IPS-20b (cell line): ENCODE measurements at regions not wholly inside any gene's neighbourhood (a gene's known extent, or its start where the extent isn't known, plus 50 kb on each side); places are given as distances from the start of the nearest gene placed in this dataset.

Experiments used
- H3K27ac ChIP-seq: one replicate; pipeline ENCODE4 v1.5.1; 2013; ENCODE audit warnings: low read length
- H3K27me3 ChIP-seq: 2 replicates; pipeline ENCODE4 v1.6.1; 2013; ENCODE audit warnings: mild to moderate bottlenecking, low read length, inconsistent platforms; ENCODE audit not compliant: insufficient read depth
- H3K36me3 ChIP-seq: 2 replicates; pipeline ENCODE4 v1.6.1; 2013; ENCODE audit warnings: low read depth, mild to moderate bottlenecking, inconsistent platforms, low read length, moderate library complexity; ENCODE audit not compliant: insufficient read depth
- H3K4me1 ChIP-seq: 2 replicates; pipeline ENCODE4 v1.6.1; 2013; ENCODE audit warnings: mild to moderate bottlenecking, control low read depth, inconsistent platforms, low read length, moderate library complexity; ENCODE audit not compliant: insufficient read depth
- H3K4me3 ChIP-seq: 2 replicates; pipeline ENCODE4 v1.5.1; 2013; ENCODE audit warnings: mild to moderate bottlenecking, low read length, inconsistent platforms
- H3K9ac ChIP-seq: 2 replicates; pipeline ENCODE4 v1.6.1; 2013; ENCODE audit warnings: low read depth, mild to moderate bottlenecking, inconsistent platforms, low read length, moderate library complexity
- H3K9me3 ChIP-seq: 2 replicates; pipeline ENCODE4 v1.6.1; 2013; ENCODE audit warnings: mild to moderate bottlenecking, low read depth, low read length, inconsistent platforms; ENCODE audit not compliant: insufficient read depth

- Histone ChIP-seq H3K27me3 (no peaks in the 10 kb centered on the region), H3K4me1 (peaks cover 8% of the 10 kb centered on the region; the same call in 1 of the 2 replicates), H3K36me3 (no peaks in the 10 kb centered on the region), H3K9ac (no peak overlapping the region), H3K9me3 (no peaks in the 10 kb centered on the region), H3K27ac (no peak overlapping the region), H3K4me3 (0 out of 2 replicates have a peak overlapping the region, but pooled peaks have one; percentile 8)
Measured at GRCh38 chr3:55292360-55292759, 194.7 kb downstream of the WNT5A start.

GRCh38 chr3:55288657-55289056, 198.4 kb downstream of the WNT5A start:
- H3K27ac ChIP-seq, result no peak overlapping the region
- H3K4me3 ChIP-seq, result no peak overlapping the region
- no peaks in the 10 kb centered on the region for H3K27me3 ChIP-seq
- H3K4me1 ChIP-seq, result peaks cover 8% of the 10 kb centered on the region; the same call in 1 of the 2 replicates
- no peaks in the 10 kb centered on the region for H3K36me3 ChIP-seq
- no peak overlapping the region for H3K9ac ChIP-seq
- H3K9me3 ChIP-seq, result no peaks in the 10 kb centered on the region

GRCh38 chr3:55286693-55287092, 200.4 kb downstream of the WNT5A start:
- Histone ChIP-seq H3K27ac (no peak overlapping the region), H3K27me3 (no peaks in the 10 kb centered on the region), H3K4me3 (no peak overlapping the region), H3K9me3 (no peaks in the 10 kb centered on the region), H3K4me1 (peaks cover 11% of the 10 kb centered on the region; the same call in 1 of the 2 replicates), H3K9ac (no peak overlapping the region), H3K36me3 (no peaks in the 10 kb centered on the region)

- Histone ChIP-seq H3K9ac (no peak overlapping the region), H3K27me3 (no peaks in the 10 kb centered on the region), H3K9me3 (no peaks in the 10 kb centered on the region), H3K4me1 (peaks cover 11% of the 10 kb centered on the region; the same call in 1 of the 2 replicates), H3K4me3 (no peak overlapping the region), H3K36me3 (no peaks in the 10 kb centered on the region), H3K27ac (no peak overlapping the region)
Measured at GRCh38 chr3:55285156-55285555, 201.9 kb downstream of the WNT5A start.

- Histone ChIP-seq H3K36me3 (no peaks in the 10 kb centered on the region), H3K27ac (no peak overlapping the region), H3K4me1 (peaks cover 18% of the 10 kb centered on the region; the same call in 1 of the 2 replicates), H3K4me3 (no peak overlapping the region), H3K9me3 (no peaks in the 10 kb centered on the region), H3K9ac (no peak overlapping the region), H3K27me3 (no peaks in the 10 kb centered on the region)
Measured at GRCh38 chr3:55283441-55283925, 203.6 kb downstream of the WNT5A start.

- Histone ChIP-seq H3K9me3 (no peaks in the 10 kb centered on the region), H3K9ac (no peak overlapping the region), H3K4me1 (peaks cover 18% of the 10 kb centered on the region; the same call in 1 of the 2 replicates), H3K4me3 (no peak overlapping the region), H3K27me3 (no peaks in the 10 kb centered on the region), H3K36me3 (no peaks in the 10 kb centered on the region), H3K27ac (no peak overlapping the region)
Measured at GRCh38 chr3:55282994-55283393, 204.1 kb downstream of the WNT5A start.

- Histone ChIP-seq H3K9me3 (no peaks in the 10 kb centered on the region), H3K27ac (no peak overlapping the region), H3K36me3 (no peaks in the 10 kb centered on the region), H3K4me1 (peaks cover 7% of the 10 kb centered on the region; the same call in 1 of the 2 replicates), H3K4me3 (no peak overlapping the region), H3K27me3 (no peaks in the 10 kb centered on the region), H3K9ac (no peak overlapping the region)
Measured at GRCh38 chr3:55272031-55272645, 215.0 kb downstream of the WNT5A start.

GRCh38 chr3:55271549-55271948, 215.6 kb downstream of the WNT5A start:
- no peak overlapping the region for H3K9ac ChIP-seq
- H3K4me1 ChIP-seq, result peaks cover 7% of the 10 kb centered on the region; the same call in 1 of the 2 replicates
- H3K4me3 ChIP-seq, result no peak overlapping the region
- no peaks in the 10 kb centered on the region for H3K36me3 ChIP-seq
- H3K9me3 ChIP-seq, result no peaks in the 10 kb centered on the region
- no peaks in the 10 kb centered on the region for H3K27me3 ChIP-seq
- H3K27ac ChIP-seq, result no peak overlapping the region

GRCh38 chr3:55270976-55271375, 216.1 kb downstream of the WNT5A start:
- no peaks in the 10 kb centered on the region for H3K9me3 ChIP-seq
- no peaks in the 10 kb centered on the region for H3K36me3 ChIP-seq
- H3K9ac ChIP-seq, result no peak overlapping the region
- peaks cover 7% of the 10 kb centered on the region; the same call in 1 of the 2 replicates for H3K4me1 ChIP-seq
- no peaks in the 10 kb centered on the region for H3K27me3 ChIP-seq
- no peak overlapping the region for H3K4me3 ChIP-seq
- H3K27ac ChIP-seq, result no peak overlapping the region

- peaks cover 7% of the 10 kb centered on the region; the same call in 1 of the 2 replicates for H3K4me1 ChIP-seq
- H3K9ac ChIP-seq, result no peak overlapping the region
- H3K36me3 ChIP-seq, result no peaks in the 10 kb centered on the region
- no peaks in the 10 kb centered on the region for H3K27me3 ChIP-seq
- no peak overlapping the region for H3K4me3 ChIP-seq
- no peaks in the 10 kb centered on the region for H3K9me3 ChIP-seq
- H3K27ac ChIP-seq, result no peak overlapping the region
Measured at GRCh38 chr3:55269636-55270035, 217.5 kb downstream of the WNT5A start.

GRCh38 chr3:55269096-55269495, 218.0 kb downstream of the WNT5A start:
- no peak overlapping the region for H3K4me3 ChIP-seq
- H3K9ac ChIP-seq, result no peak overlapping the region
- no peaks in the 10 kb centered on the region for H3K27me3 ChIP-seq
- peaks cover 7% of the 10 kb centered on the region; the same call in 1 of the 2 replicates for H3K4me1 ChIP-seq
- no peaks in the 10 kb centered on the region for H3K9me3 ChIP-seq
- H3K36me3 ChIP-seq, result no peaks in the 10 kb centered on the region
- no peak overlapping the region for H3K27ac ChIP-seq

- H3K27ac ChIP-seq, result no peak overlapping the region
- H3K4me3 ChIP-seq, result no peak overlapping the region
- no peak overlapping the region for H3K9ac ChIP-seq
- no peaks in the 10 kb centered on the region for H3K9me3 ChIP-seq
- peaks cover 7% of the 10 kb centered on the region; the same call in 1 of the 2 replicates for H3K4me1 ChIP-seq
- H3K36me3 ChIP-seq, result no peaks in the 10 kb centered on the region
- no peaks in the 10 kb centered on the region for H3K27me3 ChIP-seq
Measured at GRCh38 chr3:55267206-55267930, 219.7 kb downstream of the WNT5A start.
